Epithelial cell of prostate (primary cell): ENCODE measurements at regions not wholly inside any gene's neighbourhood (a gene's known extent, or its start where the extent isn't known, plus 50 kb on each side); places are given as distances from the start of the nearest gene placed in this dataset.
A peak's percentile ranks its signal among the peaks of the same experiment; 100 is the strongest.

ENCODE experiments used
- DNase-seq: peaks from one replicate; pipeline ENCODE4 v3.0.0-alpha.2; 2011; ENCODE audit warnings: low read depth, low spot score
- H3K27ac ChIP-seq: fragments of 450-650 bp; 2 replicates; pipeline ENCODE4 v1.5.1; 2017; ENCODE audit warnings: mild to moderate bottlenecking

- no peak overlapping the region for H3K27ac ChIP-seq
- no peak for DNase-seq
Observed at GRCh38 chrX:43557792-43558191, 98.3 kb upstream of the MAOA start.

GRCh38 chrX:43559644-43560043 lies 96.5 kb upstream of the MAOA start:
- H3K27ac ChIP-seq: no peak overlapping the region
- no peak for DNase-seq

- DNase-seq: no peak
- peak overlapping the region; percentile 31 for H3K27ac ChIP-seq
Observed at GRCh38 chrX:43560247-43560946, 95.7 kb upstream of the MAOA start.

GRCh38 chrX:43562372-43562771 lies 93.7 kb upstream of the MAOA start:
- DNase-seq: no peak
- no peak overlapping the region for H3K27ac ChIP-seq

- no peak for DNase-seq
- H3K27ac ChIP-seq: no peak overlapping the region
Observed at GRCh38 chrX:43564953-43565352, 91.1 kb upstream of the MAOA start.

- DNase-seq: no peak
- no peak overlapping the region for H3K27ac ChIP-seq
Observed at GRCh38 chrX:43566170-43566569, 89.9 kb upstream of the MAOA start.

- no peak overlapping the region for H3K27ac ChIP-seq
- DNase-seq: no peak
Observed at GRCh38 chrX:43573441-43574015, 82.6 kb upstream of the MAOA start.

GRCh38 chrX:43580621-43581020 lies 75.5 kb upstream of the MAOA start:
- no peak for DNase-seq
- peak overlapping the region; percentile 88 for H3K27ac ChIP-seq

- peak; percentile 64 for DNase-seq
- H3K27ac ChIP-seq: peak overlapping the region; percentile 88
Observed at GRCh38 chrX:43581167-43581566, 74.9 kb upstream of the MAOA start.

- no peak for DNase-seq
- H3K27ac ChIP-seq: peak overlapping the region; percentile 88
Observed at GRCh38 chrX:43581888-43582539, 74.1 kb upstream of the MAOA start.

GRCh38 chrX:43582540-43582913 lies 73.6 kb upstream of the MAOA start:
- no peak for DNase-seq
- H3K27ac ChIP-seq: peak overlapping the region; percentile 88

GRCh38 chrX:43585922-43586321 lies 70.2 kb upstream of the MAOA start:
- DNase-seq: no peak

GRCh38 chrX:43586830-43587229 lies 69.3 kb upstream of the MAOA start:
- no peak overlapping the region for H3K27ac ChIP-seq
- DNase-seq: no peak

More at GRCh38 chrX:43585922-43586321, 70.2 kb upstream of the MAOA start:
- no peak overlapping the region for H3K27ac ChIP-seq

GRCh38 chrX:43589735-43590134 lies 66.4 kb upstream of the MAOA start:
- no peak for DNase-seq

GRCh38 chrX:43590150-43590549 lies 65.9 kb upstream of the MAOA start:
- DNase-seq: no peak
- peak overlapping the region; percentile 85 for H3K27ac ChIP-seq

More at GRCh38 chrX:43589735-43590134, 66.4 kb upstream of the MAOA start:
- peak overlapping the region; percentile 85 for H3K27ac ChIP-seq

- peak overlapping the region; percentile 17 for H3K27ac ChIP-seq
- DNase-seq: no peak
Observed at GRCh38 chrX:43592597-43592996, 63.5 kb upstream of the MAOA start.

- no peak overlapping the region for H3K27ac ChIP-seq
- DNase-seq: no peak
Observed at GRCh38 chrX:43595931-43596330, 60.2 kb upstream of the MAOA start.

- no peak for DNase-seq
- H3K27ac ChIP-seq: peak overlapping the region; percentile 32
Observed at GRCh38 chrX:43604753-43605152, 51.3 kb upstream of the MAOA start.

GRCh38 chrX:43605351-43605750 lies 50.7 kb upstream of the MAOA start:
- DNase-seq: no peak
- H3K27ac ChIP-seq: no peak overlapping the region
